K562 (cell line): ENCODE measurements at regions not wholly inside any gene's neighbourhood (a gene's known extent, or its start where the extent isn't known, plus 50 kb on each side); places are given as distances from the start of the nearest gene placed in this dataset.

ENCODE experiments used
- ATAC-seq: fragments of 200-7000 bp; cut with Tn5 transposase; 3 replicates; pipeline ENCODE4 v1.9.1; 2020; ENCODE audit warnings: moderate library complexity
- BruUV-seq: library from RNA; stranded (reverse); fragments of 400-500 nt; replicated peaks from 2 replicates; lab custom pipeline; 2021; lab: Mats Ljungman, UMichigan
- CTCF ChIA-PET: fragments of 300-600 bp; formaldehyde crosslinking; extraction: SDS; loops from one replicate; lab custom pipeline; 2021; ENCODE audit warnings: low intra/inter-chr PET ratio; lab: Yijun Ruan, JAX
- POLR2A ChIA-PET: fragments of 300-600, 350-650 bp; sonication (Branson Sonifier 250); formaldehyde crosslinking; extraction: SDS; loops from one replicate; lab custom pipeline; 2021; ENCODE audit warnings: antibody characterized with exemption, inconsistent platforms; lab: Yijun Ruan, JAX
- DNase-seq, 4 experiments: peaks; one replicate each; pipeline versions ENCODE4 v3.0.0 to v3.0.0-alpha.2; 2011 to 2018; ENCODE audit warnings: low spot score in 3 of 4, mixed read lengths in 3 of 4; ENCODE audit errors: extremely low read depth in 1 of 4
- FAIRE-seq: peaks from 2 replicates; lab custom pipeline; 2011; peaks lifted over from hg19 to GRCh38; lab: Jason Lieb, UNC
- H2AFZ ChIP-seq: 2 replicates; pipeline ENCODE4 v1.6.0; 2011; ENCODE audit warnings: low read depth, low read length, control low read depth, inconsistent platforms
- H3K27ac ChIP-seq: fragments of 200-600 bp; 3 replicates; pipeline ENCODE4 v1.8.0; 2011; ENCODE audit warnings: low read depth, mild to moderate bottlenecking, control low read depth, inconsistent platforms, low read length, moderate library complexity, mixed read lengths; ENCODE audit errors: extremely low read depth
- H3K27me3 ChIP-seq, 2 experiments: fragments of 300-600 bp in 1 of 2; 2 replicates in 1 of 2; 3 replicates in 1 of 2; pipeline versions ENCODE4 v1.6.0 to v1.8.0; 2011; ENCODE audit warnings: inconsistent platforms in 2 of 2, low read length in 2 of 2, mild to moderate bottlenecking in 1 of 2, mixed read lengths in 1 of 2, moderate library complexity in 1 of 2; ENCODE audit not compliant: control insufficient read depth in 2 of 2, insufficient read depth in 2 of 2
- H3K36me3 ChIP-seq: fragments of 300-600 bp; 3 replicates; pipeline ENCODE4 v1.8.0; 2011; ENCODE audit warnings: mild to moderate bottlenecking, low read length, inconsistent platforms; ENCODE audit not compliant: control insufficient read depth, insufficient read depth
- H3K4me1 ChIP-seq, 2 experiments: fragments of 200-600 bp in 1 of 2; replicated peaks in 1 of 2; 2 replicates in 1 of 2; 3 replicates in 1 of 2; pipeline versions ENCODE4 v1.5.1 to v1.8.0; 2011; ENCODE audit warnings: inconsistent platforms in 2 of 2, low read length in 2 of 2, mild to moderate bottlenecking in 1 of 2, mixed read lengths in 1 of 2, moderate library complexity in 1 of 2; ENCODE audit not compliant: control insufficient read depth in 2 of 2, insufficient read depth in 2 of 2
- H3K4me2 ChIP-seq: 2 replicates; pipeline ENCODE4 v1.6.1; 2011; ENCODE audit warnings: low read length, control low read depth, inconsistent platforms, mixed read lengths; ENCODE audit not compliant: insufficient read depth
- H3K4me3 ChIP-seq: fragments of 200-600 bp; sonication (generic), shearing (Covaris generic); 2 replicates; pipeline ENCODE4 v1.5.1; 2016; ENCODE audit warnings: control low read depth, inconsistent platforms
- H3K79me2 ChIP-seq: fragments of 200-600 bp; 3 replicates; pipeline ENCODE4 v1.8.0; 2011; ENCODE audit warnings: low read length, inconsistent platforms; ENCODE audit not compliant: control insufficient read depth, insufficient read depth
- H3K9ac ChIP-seq, 2 experiments: 2 replicates each; pipeline versions ENCODE4 v1.6.0 to v1.6.1; 2011; ENCODE audit warnings: low read depth in 2 of 2, low read length in 2 of 2, control low read depth in 1 of 2, inconsistent platforms in 1 of 2, mild to moderate bottlenecking in 1 of 2, mixed read lengths in 1 of 2; ENCODE audit not compliant: insufficient read depth in 1 of 2
- H3K9me1 ChIP-seq: one replicate; pipeline ENCODE4 v1.6.0; 2011; ENCODE audit warnings: inconsistent platforms, mild to moderate bottlenecking, low read length, moderate library complexity; ENCODE audit not compliant: control insufficient read depth, insufficient read depth
- H3K9me3 ChIP-seq: replicated peaks from 2 replicates; pipeline ENCODE4 v1.5.1; 2011; ENCODE audit warnings: low read depth, low read length, inconsistent platforms; ENCODE audit not compliant: control insufficient read depth, insufficient read depth
- H4K20me1 ChIP-seq: replicated peaks from 2 replicates; pipeline ENCODE4 v1.6.1; 2011; ENCODE audit warnings: low read length, inconsistent platforms, mixed read lengths; ENCODE audit not compliant: control insufficient read depth, insufficient read depth
- BCOR ChIP-seq: fragments of 450-650 bp; IDR thresholded peaks from 2 replicates; pipeline ENCODE4 v1.6.1; 2016
- BHLHE40 ChIP-seq: IDR thresholded peaks from 2 replicates; pipeline ENCODE4 v1.6.1; 2011; ENCODE audit warnings: low read length, improper control_type of control experiment
- CREM ChIP-seq: IDR thresholded peaks from 2 replicates; pipeline ENCODE4 v1.6.1; 2014; ENCODE audit warnings: antibody characterized with exemption, low read depth
- FOXA1 ChIP-seq: fragments of 450-650 bp; IDR thresholded peaks from 2 replicates; pipeline ENCODE4 v1.6.1; 2016; ENCODE audit warnings: mild to moderate bottlenecking, borderline replicate concordance
- FOXM1 ChIP-seq, 2 experiments: fragments of 450-650 bp in 1 of 2; sonication (generic) in 1 of 2; formaldehyde crosslinking in 1 of 2; IDR thresholded peaks; 2 replicates each; pipeline versions ENCODE4 v1.6.1 to v1.9.0; 2017 to 2022; ENCODE audit warnings: low read depth in 2 of 2, mild to moderate bottlenecking in 2 of 2, missing genetic modification reagents in 1 of 2, moderate library complexity in 1 of 2
- KHSRP ChIP-seq: fragments of 450-650 bp; IDR thresholded peaks from 2 replicates; pipeline ENCODE4 v1.6.1; 2017
- MYC ChIP-seq, 2 experiments: fragments of 250-450 bp in 1 of 2; sonication (Bioruptor Pico) in 1 of 2; IDR thresholded peaks; 2 replicates each; pipeline versions ENCODE4 v1.5.1 to v1.6.1; 2012 to 2021; ENCODE audit warnings: low read depth in 2 of 2, borderline replicate concordance in 1 of 2, improper control_type of control experiment in 1 of 2, low read length in 1 of 2, mild to moderate bottlenecking in 1 of 2, moderate library complexity in 1 of 2
- MYNN ChIP-seq, 2 experiments: sonication (generic); formaldehyde crosslinking in 1 of 2; IDR thresholded peaks; 2 replicates each; pipeline versions ENCODE4 v1.5.0 to v1.6.1; 2016 to 2020; ENCODE audit warnings: antibody characterized with exemption in 1 of 2, missing genetic modification reagents in 1 of 2
- NFE2L1 ChIP-seq: fragments of 450-650 bp; IDR thresholded peaks from 2 replicates; pipeline ENCODE4 v1.6.1; 2016; ENCODE audit warnings: missing genetic modification characterization, low read depth, mild to moderate bottlenecking, missing compliant biosample characterization, moderate library complexity, borderline replicate concordance
- SETDB1 ChIP-seq: IDR thresholded peaks from one replicate; pipeline ENCODE4 v1.6.1; 2012; ENCODE audit warnings: low read length, control low read depth, inconsistent platforms
- SREBF2 ChIP-seq: sonication (generic); formaldehyde crosslinking; IDR thresholded peaks from 2 replicates; pipeline ENCODE4 v1.4.0; 2020; ENCODE audit warnings: mild to moderate bottlenecking, missing genetic modification reagents
- ZNF583 ChIP-seq: fragments of 250-450 bp; sonication (Bioruptor Pico); IDR thresholded peaks from 2 replicates; pipeline ENCODE4 v1.4.0; 2020
- ZNF707 ChIP-seq: fragments of 250-450 bp; sonication (Bioruptor Pico); conservative IDR thresholded peaks from 2 replicates; pipeline ENCODE4 v1.8.0; 2022; ENCODE audit warnings: inconsistent platforms, mild to moderate bottlenecking, moderate library complexity
- ZNF77 ChIP-seq: fragments of 250-450 bp; sonication (Bioruptor Pico); IDR thresholded peaks from 2 replicates; pipeline ENCODE4 v1.5.0; 2020
- WGBS: fragments of 100-300 bp; shearing (Covaris generic); methylation state at CpG from one replicate; pipeline ENCODE4 v1.1.6; 2016; ENCODE audit warnings: low coverage, mixed read lengths; ENCODE audit not compliant: insufficient coverage; ENCODE audit errors: missing lambda C conversion rate; 5-methylcytosine and 5-hydroxymethylcytosine counted together
- in situ Hi-C: fragments of 300-500 bp; cut with MboI; formaldehyde crosslinking; loops from 4 replicates; pipeline ENCODE4 v1.15.0; 2018; ENCODE audit warnings: inconsistent platforms, mixed read lengths
- intact Hi-C: fragments of 100-400 bp; cut with micrococcal nuclease; formaldehyde crosslinking; loops from 2 replicates; pipeline ENCODE4 v1.14.2; 2022
- TF ChIP-seq, protein P1 (sequence below), 2 experiments: fragments of 450-650 bp; IDR thresholded peaks; 2 replicates each; pipeline ENCODE4 v1.6.1; 2016; ENCODE audit warnings: mild to moderate bottlenecking in 2 of 2, borderline replicate concordance in 1 of 2, low read depth in 1 of 2, moderate library complexity in 1 of 2

DNA sequence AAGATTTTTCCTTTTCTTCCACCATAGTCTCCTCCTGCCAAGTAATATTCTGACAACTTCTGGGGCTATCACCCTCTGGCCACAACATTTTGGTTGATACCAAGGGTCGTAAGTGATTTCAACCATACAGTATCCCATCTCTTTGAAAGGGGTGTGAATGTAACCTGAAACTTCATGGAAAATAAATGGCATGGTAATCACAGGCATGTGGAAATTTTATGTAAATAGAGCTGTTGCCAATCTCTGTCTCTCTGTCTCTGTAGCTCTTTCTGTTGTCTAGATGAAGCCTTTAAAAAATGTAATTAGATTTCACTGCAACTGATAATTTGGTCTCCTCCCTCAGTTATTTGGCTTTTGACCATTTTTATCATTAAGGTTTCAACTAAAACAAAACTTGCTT is 125.6 kb upstream of the RPRM start:
- H3K4me3 ChIP-seq = no peak overlapping the region
- H3K4me2 ChIP-seq = no peak overlapping the region
- ChIA-PET CTCF (no interaction called here), POLR2A (no interaction called here)
- no peak for ATAC-seq
- H3K79me2 ChIP-seq = no peaks in the 10 kb centered on the region
- no peaks in the 10 kb centered on the region for H3K36me3 ChIP-seq
- no peak overlapping the region for H2AFZ ChIP-seq
- H3K9ac ChIP-seq = no peak overlapping the region
- WGBS = 0% methylated on average over 1 of the region's 1 CpG
- no TSS peak for BruUV-seq
- H3K4me1 ChIP-seq = no peaks in the 10 kb centered on the region
- in situ Hi-C loops = no loop called here
- no peak for FAIRE-seq
- H3K9me3 ChIP-seq = no peaks in the 10 kb centered on the region
- intact Hi-C loops = no loop called here
- H3K27me3 ChIP-seq = no peaks in the 10 kb centered on the region
- DNase-seq = no peak
- H3K9me1 ChIP-seq = no peaks in the 10 kb centered on the region
- no peak overlapping the region for H3K27ac ChIP-seq
- H4K20me1 ChIP-seq = no peaks in the 10 kb centered on the region
- TF ChIP-seq FOXM1 (IDR thresholded peaks at IDR 0.05; ENCODE audit: low read depth) (no peak), FOXM1 (CRISPR knock-in tag; IDR thresholded peaks at IDR 0.05; ENCODE audit: low read depth) (no peak), SETDB1 (no peak), BCOR (no peak), BHLHE40 (no peak), CREM (no peak), NFE2L1 (tag) (no peak), ZNF707 (CRISPR knock-in tag) (no peak), MYNN (IDR thresholded peaks at IDR 0.05) (no peak), MYNN (CRISPR knock-in tag; IDR thresholded peaks at IDR 0.05) (no peak), FOXA1 (no peak), SREBF2 (CRISPR knock-in tag) (no peak), MYC (IDR thresholded peaks at IDR 0.05; ENCODE audit: low read depth, low read length) (no peak), MYC (CRISPR knock-in tag; IDR thresholded peaks at IDR 0.05; ENCODE audit: borderline replicate concordance, low read depth) (no peak), ZNF583 (no peak), ZNF77 (no peak), KHSRP (no peak)
- TF ChIP-seq, protein P1, sequence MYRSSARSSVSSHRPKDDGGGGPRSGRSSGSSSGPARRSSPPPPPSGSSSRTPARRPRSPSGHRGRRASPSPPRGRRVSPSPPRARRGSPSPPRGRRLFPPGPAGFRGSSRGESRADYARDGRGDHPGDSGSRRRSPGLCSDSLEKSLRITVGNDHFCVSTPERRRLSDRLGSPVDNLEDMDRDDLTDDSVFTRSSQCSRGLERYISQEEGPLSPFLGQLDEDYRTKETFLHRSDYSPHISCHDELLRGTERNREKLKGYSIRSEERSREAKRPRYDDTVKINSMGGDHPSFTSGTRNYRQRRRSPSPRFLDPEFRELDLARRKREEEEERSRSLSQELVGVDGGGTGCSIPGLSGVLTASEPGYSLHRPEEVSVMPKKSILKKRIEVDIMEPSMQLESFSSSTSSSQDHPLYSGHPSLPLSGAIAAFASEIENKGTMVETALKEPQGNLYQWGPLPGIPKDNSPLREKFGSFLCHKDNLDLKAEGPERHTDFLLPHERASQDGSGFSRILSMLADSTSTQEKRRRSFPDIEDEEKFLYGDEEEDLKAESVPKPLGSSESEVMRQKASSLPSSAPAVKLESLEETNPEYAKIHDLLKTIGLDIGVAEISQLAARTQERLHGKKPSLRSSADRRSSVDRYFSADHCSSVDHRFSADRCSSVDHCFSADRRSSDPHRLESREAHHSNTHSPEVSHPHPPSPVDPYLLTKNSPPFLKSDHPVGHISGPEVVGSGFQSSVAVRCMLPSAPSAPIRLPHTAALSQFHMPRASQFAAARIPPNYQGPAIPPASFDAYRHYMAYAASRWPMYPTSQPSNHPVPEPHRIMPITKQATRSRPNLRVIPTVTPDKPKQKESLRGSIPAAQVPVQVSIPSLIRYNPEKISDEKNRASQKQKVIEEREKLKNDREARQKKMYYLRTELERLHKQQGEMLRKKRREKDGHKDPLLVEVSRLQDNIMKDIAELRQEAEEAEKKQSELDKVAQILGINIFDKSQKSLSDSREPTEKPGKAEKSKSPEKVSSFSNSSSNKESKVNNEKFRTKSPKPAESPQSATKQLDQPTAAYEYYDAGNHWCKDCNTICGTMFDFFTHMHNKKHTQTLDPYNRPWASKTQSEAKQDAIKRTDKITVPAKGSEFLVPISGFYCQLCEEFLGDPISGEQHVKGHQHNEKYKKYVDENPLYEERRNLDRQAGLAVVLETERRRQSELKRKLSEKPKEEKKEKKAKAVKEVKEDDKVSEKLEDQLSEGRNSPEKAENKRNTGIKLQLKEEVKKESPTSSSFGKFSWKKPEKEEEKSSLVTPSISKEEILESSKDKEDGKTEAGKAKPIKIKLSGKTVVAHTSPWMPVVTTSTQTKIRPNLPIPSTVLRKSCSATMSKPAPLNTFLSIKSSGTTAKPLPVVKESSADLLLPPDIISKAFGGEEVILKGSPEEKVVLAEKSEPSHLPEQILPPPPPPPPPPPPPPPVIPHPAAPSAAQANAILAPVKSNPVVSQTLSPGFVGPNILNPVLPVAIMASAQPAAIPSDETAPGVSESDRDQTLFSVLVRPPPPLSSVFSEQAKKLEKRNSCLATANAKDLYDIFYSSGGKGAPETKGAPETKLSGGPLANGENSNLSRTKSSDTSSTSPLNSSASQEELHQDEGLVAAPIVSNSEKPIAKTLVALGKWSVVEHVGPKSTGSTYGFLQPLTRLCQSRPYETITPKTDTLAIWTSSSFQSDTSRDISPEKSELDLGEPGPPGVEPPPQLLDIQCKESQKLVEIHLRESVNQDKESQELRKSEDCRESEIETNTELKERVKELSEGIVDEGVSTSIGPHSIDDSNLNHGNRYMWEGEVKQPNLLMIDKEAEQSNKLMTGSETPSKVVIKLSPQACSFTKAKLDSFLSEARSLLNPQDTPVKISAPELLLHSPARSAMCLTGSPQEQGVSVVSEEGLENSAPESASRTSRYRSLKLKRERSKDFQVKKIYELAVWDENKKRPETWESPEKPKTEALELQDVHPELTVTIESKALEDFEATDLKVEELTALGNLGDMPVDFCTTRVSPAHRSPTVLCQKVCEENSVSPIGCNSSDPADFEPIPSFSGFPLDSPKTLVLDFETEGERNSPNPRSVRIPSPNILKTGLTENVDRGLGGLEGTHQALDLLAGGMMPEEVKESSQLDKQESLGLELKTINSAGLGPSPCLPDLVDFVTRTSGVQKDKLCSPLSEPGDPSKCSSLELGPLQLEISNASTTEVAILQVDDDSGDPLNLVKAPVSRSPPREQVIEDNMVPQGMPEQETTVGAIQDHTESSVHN (IDR thresholded peaks at IDR 0.05; ENCODE audit: borderline replicate concordance in 1 of 2, low read depth in 1 of 2) = no peak
